ENCODE measurements at regions not wholly inside any gene's neighbourhood (a gene's known extent, or its start where the extent isn't known, plus 50 kb on each side); places are given as distances from the start of the nearest gene placed in this dataset.

GRCh38 chr1:194256010-194256409, 1069.6 kb upstream of the B3GALT2 start:
- Histone ChIP-seq H3K4me3 (ENCODE audit: low read length in 2 of 2) (no peak overlapping the region), H3K27ac (ENCODE audit: low read depth in 1 of 2, low read length in 1 of 2) (no peak overlapping the region), H3K4me1 (ENCODE audit: control insufficient read depth in 2 of 2, insufficient read depth in 2 of 2, low read length in 2 of 2) (no peaks in the 10 kb centered on the region), H3K27me3 (ENCODE audit: control insufficient read depth in 2 of 2, insufficient read depth in 1 of 2, low read length in 1 of 2) (no peaks in the 10 kb centered on the region), H3K9me3 (ENCODE audit: control insufficient read depth in 2 of 2, insufficient read depth in 1 of 2, low read length in 1 of 2) (no peaks in the 10 kb centered on the region), H3K36me3 (ENCODE audit: control insufficient read depth in 2 of 2, insufficient read depth in 2 of 2, low read length in 1 of 2) (no peaks in the 10 kb centered on the region)
- 93% methylated on average over 2 of the region's 2 CpGs for WGBS
- DNase-seq (ENCODE audit: low read depth in 6 of 9, low spot score in 9 of 9), result no peak

GRCh38 chr1:194252199-194252598, 1065.8 kb upstream of the B3GALT2 start:
- Histone ChIP-seq H3K27me3 (ENCODE audit: control insufficient read depth in 2 of 2, insufficient read depth in 1 of 2, low read length in 1 of 2) (no peaks in the 10 kb centered on the region), H3K36me3 (ENCODE audit: control insufficient read depth in 2 of 2, insufficient read depth in 2 of 2, low read length in 1 of 2) (no peaks in the 10 kb centered on the region), H3K4me3 (ENCODE audit: low read length in 2 of 2) (no peak overlapping the region), H3K27ac (ENCODE audit: low read depth in 1 of 2, low read length in 1 of 2) (no peak overlapping the region), H3K9me3 (ENCODE audit: control insufficient read depth in 2 of 2, insufficient read depth in 1 of 2, low read length in 1 of 2) (peaks cover 0 to 3% of the 10 kb centered on the region in 2 donors), H3K4me1 (ENCODE audit: control insufficient read depth in 2 of 2, insufficient read depth in 2 of 2, low read length in 2 of 2) (no peaks in the 10 kb centered on the region)
- DNase-seq (ENCODE audit: low read depth in 6 of 9, low spot score in 9 of 9), result no peak
- 92% methylated on average over 1 of the region's 1 CpG for WGBS

- Histone ChIP-seq H3K4me3 (ENCODE audit: low read length in 2 of 2) (no peak overlapping the region), H3K36me3 (ENCODE audit: control insufficient read depth in 2 of 2, insufficient read depth in 2 of 2, low read length in 1 of 2) (no peaks in the 10 kb centered on the region), H3K4me1 (ENCODE audit: control insufficient read depth in 2 of 2, insufficient read depth in 2 of 2, low read length in 2 of 2) (no peaks in the 10 kb centered on the region), H3K9me3 (ENCODE audit: control insufficient read depth in 2 of 2, insufficient read depth in 1 of 2, low read length in 1 of 2) (no peaks in the 10 kb centered on the region), H3K27ac (ENCODE audit: low read depth in 1 of 2, low read length in 1 of 2) (no peak overlapping the region), H3K27me3 (ENCODE audit: control insufficient read depth in 2 of 2, insufficient read depth in 1 of 2, low read length in 1 of 2) (no peaks in the 10 kb centered on the region)
- no peak for DNase-seq (ENCODE audit: low read depth in 6 of 9, low spot score in 9 of 9)
- 97% methylated on average over 1 of the region's 1 CpG for WGBS
These were observed 1054.8 kb upstream of the B3GALT2 start for GRCh38 chr1:194241215-194241614.

- DNase-seq (ENCODE audit: low read depth in 6 of 9, low spot score in 9 of 9), result no peak
- no peak overlapping the region for H3K4me3 ChIP-seq (ENCODE audit: low read length in 2 of 2)
- no peaks in the 10 kb centered on the region for H3K27me3 ChIP-seq (ENCODE audit: control insufficient read depth in 2 of 2, insufficient read depth in 1 of 2, low read length in 1 of 2)
- H3K27ac ChIP-seq (ENCODE audit: low read depth in 1 of 2, low read length in 1 of 2), result no peak overlapping the region
- H3K4me1 ChIP-seq (ENCODE audit: control insufficient read depth in 2 of 2, insufficient read depth in 2 of 2, low read length in 2 of 2), result no peaks in the 10 kb centered on the region
- 95% methylated on average over 2 of the region's 2 CpGs for WGBS
- peaks cover 4 to 13% of the 10 kb centered on the region in 2 donors for H3K9me3 ChIP-seq (ENCODE audit: control insufficient read depth in 2 of 2, insufficient read depth in 1 of 2, low read length in 1 of 2)
- H3K36me3 ChIP-seq (ENCODE audit: control insufficient read depth in 2 of 2, insufficient read depth in 2 of 2, low read length in 1 of 2), result peaks cover 10% of the 10 kb centered on the region in 2 donors
These were observed 1046.7 kb upstream of the B3GALT2 start for GRCh38 chr1:194233069-194233468.

GRCh38 chr1:194230351-194231144, 1044.1 kb upstream of the B3GALT2 start:
- no peak overlapping the region for H3K27ac ChIP-seq (ENCODE audit: low read depth in 1 of 2, low read length in 1 of 2)
- H3K4me1 ChIP-seq (ENCODE audit: control insufficient read depth in 2 of 2, insufficient read depth in 2 of 2, low read length in 2 of 2), result peaks cover 4 to 6% of the 10 kb centered on the region in 2 donors
- H3K9me3 ChIP-seq (ENCODE audit: control insufficient read depth in 2 of 2, insufficient read depth in 1 of 2, low read length in 1 of 2), result peaks cover 4 to 13% of the 10 kb centered on the region in 2 donors
- WGBS, result 99% methylated on average over 4 of the region's 4 CpGs
- DNase-seq (ENCODE audit: low read depth in 6 of 9, low spot score in 9 of 9), result no peak
- H3K36me3 ChIP-seq (ENCODE audit: control insufficient read depth in 2 of 2, insufficient read depth in 2 of 2, low read length in 1 of 2), result peaks cover 10% of the 10 kb centered on the region in 2 donors
- H3K4me3 ChIP-seq (ENCODE audit: low read length in 2 of 2), result no peak overlapping the region
- no peaks in the 10 kb centered on the region for H3K27me3 ChIP-seq (ENCODE audit: control insufficient read depth in 2 of 2, insufficient read depth in 1 of 2, low read length in 1 of 2)

- peaks cover 4 to 13% of the 10 kb centered on the region in 2 donors for H3K9me3 ChIP-seq (ENCODE audit: control insufficient read depth in 2 of 2, insufficient read depth in 1 of 2, low read length in 1 of 2)
- H3K4me3 ChIP-seq (ENCODE audit: low read length in 2 of 2), result no peak overlapping the region
- no peak for DNase-seq (ENCODE audit: low read depth in 6 of 9, low spot score in 9 of 9)
- H3K27me3 ChIP-seq (ENCODE audit: control insufficient read depth in 2 of 2, insufficient read depth in 1 of 2, low read length in 1 of 2), result no peaks in the 10 kb centered on the region
- peaks cover 10% of the 10 kb centered on the region in 2 donors for H3K36me3 ChIP-seq (ENCODE audit: control insufficient read depth in 2 of 2, insufficient read depth in 2 of 2, low read length in 1 of 2)
- 100% methylated on average over 1 of the region's 1 CpG for WGBS
- peaks cover 6 to 9% of the 10 kb centered on the region in 2 donors for H3K4me1 ChIP-seq (ENCODE audit: control insufficient read depth in 2 of 2, insufficient read depth in 2 of 2, low read length in 2 of 2)
- H3K27ac ChIP-seq (ENCODE audit: low read depth in 1 of 2, low read length in 1 of 2), result no peak overlapping the region
These were observed 1042.0 kb upstream of the B3GALT2 start for GRCh38 chr1:194228427-194228826.

- H3K9me3 ChIP-seq (ENCODE audit: control insufficient read depth in 2 of 2, insufficient read depth in 1 of 2, low read length in 1 of 2), result peaks cover 4 to 13% of the 10 kb centered on the region in 2 donors
- H3K36me3 ChIP-seq (ENCODE audit: control insufficient read depth in 2 of 2, insufficient read depth in 2 of 2, low read length in 1 of 2), result peaks cover 10% of the 10 kb centered on the region in 2 donors
- H3K27ac ChIP-seq (ENCODE audit: low read depth in 1 of 2, low read length in 1 of 2), result peak overlapping the region in 1 of 2 donors; percentile 86
- no peak for DNase-seq (ENCODE audit: low read depth in 6 of 9, low spot score in 9 of 9)
- H3K27me3 ChIP-seq (ENCODE audit: control insufficient read depth in 2 of 2, insufficient read depth in 1 of 2, low read length in 1 of 2), result no peaks in the 10 kb centered on the region
- no peak overlapping the region for H3K4me3 ChIP-seq (ENCODE audit: low read length in 2 of 2)
- peaks cover 6 to 9% of the 10 kb centered on the region in 2 donors for H3K4me1 ChIP-seq (ENCODE audit: control insufficient read depth in 2 of 2, insufficient read depth in 2 of 2, low read length in 2 of 2)
- 94% methylated on average over 1 of the region's 1 CpG for WGBS
These were observed 1040.7 kb upstream of the B3GALT2 start for GRCh38 chr1:194227161-194227560.

- Histone ChIP-seq H3K36me3 (ENCODE audit: control insufficient read depth in 2 of 2, insufficient read depth in 2 of 2, low read length in 1 of 2) (peaks cover 9 to 10% of the 10 kb centered on the region in 2 donors), H3K4me3 (ENCODE audit: low read length in 2 of 2) (peak overlapping the region in 1 of 2 donors; percentile 2), H3K27ac (ENCODE audit: low read depth in 1 of 2, low read length in 1 of 2) (peak overlapping the region in 1 of 2 donors; percentile 86), H3K9me3 (ENCODE audit: control insufficient read depth in 2 of 2, insufficient read depth in 1 of 2, low read length in 1 of 2) (peaks cover 3 to 12% of the 10 kb centered on the region in 2 donors), H3K27me3 (ENCODE audit: control insufficient read depth in 2 of 2, insufficient read depth in 1 of 2, low read length in 1 of 2) (no peaks in the 10 kb centered on the region), H3K4me1 (ENCODE audit: control insufficient read depth in 2 of 2, insufficient read depth in 2 of 2, low read length in 2 of 2) (peaks cover 6 to 9% of the 10 kb centered on the region in 2 donors)
- 5% methylated on average over 2 of the region's 2 CpGs for WGBS
- DNase-seq (ENCODE audit: low read depth in 6 of 9, low spot score in 9 of 9), result peak in 8 of 9 donors; percentile 24 to 85 (median 62)
These were observed 1039.4 kb upstream of the B3GALT2 start for GRCh38 chr1:194225821-194226220.

GRCh38 chr1:194223596-194223995, 1037.2 kb upstream of the B3GALT2 start:
- Histone ChIP-seq H3K4me3 (ENCODE audit: low read length in 2 of 2) (no peak overlapping the region), H3K27me3 (ENCODE audit: control insufficient read depth in 2 of 2, insufficient read depth in 1 of 2, low read length in 1 of 2) (no peaks in the 10 kb centered on the region), H3K9me3 (ENCODE audit: control insufficient read depth in 2 of 2, insufficient read depth in 1 of 2, low read length in 1 of 2) (no peaks in the 10 kb centered on the region), H3K36me3 (ENCODE audit: control insufficient read depth in 2 of 2, insufficient read depth in 2 of 2, low read length in 1 of 2) (no peaks in the 10 kb centered on the region), H3K27ac (ENCODE audit: low read depth in 1 of 2, low read length in 1 of 2) (no peak overlapping the region), H3K4me1 (ENCODE audit: control insufficient read depth in 2 of 2, insufficient read depth in 2 of 2, low read length in 2 of 2) (peaks cover 6 to 9% of the 10 kb centered on the region in 2 donors)
- DNase-seq (ENCODE audit: low read depth in 6 of 9, low spot score in 9 of 9), result no peak
- 78% methylated on average over 1 of the region's 1 CpG for WGBS
